ENCODE measurements at regions not wholly inside any gene's neighbourhood (a gene's known extent, or its start where the extent isn't known, plus 50 kb on each side); places are given as distances from the start of the nearest gene placed in this dataset.

- no peak for DNase-seq (ENCODE audit: low spot score in 2 of 2)
- intact Hi-C loops (cut with DNase I; ENCODE audit: low total_unique reads) = no loop called here
- 63 to 73% methylated on average over 4 of the region's 4 CpGs for WGBS, 2 donors
- TF ChIP-seq POLR2A (IDR thresholded peaks at IDR 0.05) (no peak), CTCF (IDR thresholded peaks at IDR 0.05) (no peak)
- H3K4me3 ChIP-seq (ENCODE audit: low read depth, poor library complexity, severe bottlenecking) = no peak overlapping the region
Observed at GRCh38 chr3:176737480-176738110, 459.7 kb downstream of the TBL1XR1 start.

- intact Hi-C loops (cut with DNase I; ENCODE audit: low total_unique reads) = no loop called here
Observed at GRCh38 chr3:176734146-176734545, 463.1 kb downstream of the TBL1XR1 start.

GRCh38 chr3:176724394-176724759, 472.9 kb downstream of the TBL1XR1 start:
- no peak for TF ChIP-seq POLR2A (IDR thresholded peaks at IDR 0.05)
- no peak for TF ChIP-seq CTCF (IDR thresholded peaks at IDR 0.05)
- DNase-seq (ENCODE audit: low spot score in 2 of 2) = no peak
- intact Hi-C loops (cut with DNase I; ENCODE audit: low total_unique reads) = no loop called here
- H3K4me3 ChIP-seq (ENCODE audit: low read depth, poor library complexity, severe bottlenecking) = no peak overlapping the region

More at GRCh38 chr3:176734146-176734545, 463.1 kb downstream of the TBL1XR1 start:
- no peak for TF ChIP-seq CTCF (IDR thresholded peaks at IDR 0.05)
- H3K4me3 ChIP-seq (ENCODE audit: low read depth, poor library complexity, severe bottlenecking) = no peak overlapping the region
- DNase-seq (ENCODE audit: low spot score in 2 of 2) = no peak
- 63 to 66% methylated on average over 5 of the region's 5 CpGs for WGBS, 2 donors

- H3K4me3 ChIP-seq (ENCODE audit: low read depth, poor library complexity, severe bottlenecking) = no peak overlapping the region
- intact Hi-C loops (cut with DNase I; ENCODE audit: low total_unique reads) = no loop called here
- no peak for DNase-seq (ENCODE audit: low spot score in 2 of 2)
- TF ChIP-seq CTCF (IDR thresholded peaks at IDR 0.05) = no peak
- TF ChIP-seq POLR2A (IDR thresholded peaks at IDR 0.05) = no peak
Observed at GRCh38 chr3:176723758-176724393, 473.4 kb downstream of the TBL1XR1 start.

- no peak overlapping the region for H3K4me3 ChIP-seq (ENCODE audit: low read depth, poor library complexity, severe bottlenecking)
- WGBS, 2 donors = 52 to 64% methylated on average over 3 of the region's 3 CpGs
- TF ChIP-seq POLR2A (IDR thresholded peaks at IDR 0.05) = no peak
- TF ChIP-seq CTCF (IDR thresholded peaks at IDR 0.05) = no peak
- no peak for DNase-seq (ENCODE audit: low spot score in 2 of 2)
- intact Hi-C loops (cut with DNase I; ENCODE audit: low total_unique reads) = no loop called here
Observed at GRCh38 chr3:176714034-176714433, 483.2 kb downstream of the TBL1XR1 start.

GRCh38 chr3:176712191-176712590, 485.1 kb downstream of the TBL1XR1 start:
- intact Hi-C loops (cut with DNase I; ENCODE audit: low total_unique reads) = no loop called here
- 59% methylated on average over 2 of the region's 2 CpGs for WGBS, 2 donors
- no peak overlapping the region for H3K4me3 ChIP-seq (ENCODE audit: low read depth, poor library complexity, severe bottlenecking)
- TF ChIP-seq CTCF (IDR thresholded peaks at IDR 0.05) = no peak
- TF ChIP-seq POLR2A (IDR thresholded peaks at IDR 0.05) = no peak
- no peak for DNase-seq (ENCODE audit: low spot score in 2 of 2)

Data from lower leg skin (tissue), 4 donors.